ENCODE measurements at regions not wholly inside any gene's neighbourhood (a gene's known extent, or its start where the extent isn't known, plus 50 kb on each side); places are given as distances from the start of the nearest gene placed in this dataset.

DNA sequence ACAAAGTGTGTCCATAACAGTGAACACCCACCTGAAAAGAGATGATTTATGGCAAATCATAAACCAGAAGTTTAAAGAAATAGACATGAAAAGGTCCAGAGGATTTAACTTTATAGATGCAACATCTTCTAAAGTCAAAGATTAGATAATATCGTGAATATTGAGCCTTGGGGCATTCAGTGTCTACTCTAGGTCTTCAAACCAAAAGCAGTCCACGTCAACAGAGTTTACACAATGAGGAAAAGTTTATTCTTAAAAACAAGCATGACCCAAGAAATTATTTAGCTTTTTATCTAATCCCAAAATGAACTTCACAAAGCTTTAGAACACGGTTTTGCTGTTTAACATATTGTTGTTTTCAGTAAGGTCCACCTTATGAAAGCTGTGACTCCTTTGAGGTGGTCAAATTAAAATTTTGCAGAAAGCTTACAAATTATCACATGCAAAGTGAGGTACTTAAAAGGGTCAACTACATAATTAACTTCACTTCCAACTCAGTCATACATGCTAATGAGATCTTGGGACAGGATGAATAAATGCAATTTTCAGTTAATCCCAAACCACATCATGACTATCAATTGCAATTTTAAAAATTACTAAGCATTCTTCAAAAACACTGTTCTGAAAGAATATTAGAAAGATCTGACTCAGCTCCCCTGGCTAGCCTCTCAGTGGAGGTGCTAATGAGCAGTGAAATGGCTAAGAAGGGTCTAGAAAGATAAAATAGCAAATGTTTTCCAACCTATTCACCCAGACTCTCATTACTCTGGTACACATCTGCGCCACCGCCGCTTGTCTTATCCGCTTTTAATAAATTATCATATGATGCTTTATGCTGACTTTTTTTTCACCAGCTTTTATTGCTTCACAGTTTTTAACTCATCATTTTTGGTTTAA is 92.4 kb upstream of the WDR17 start:
- Histone ChIP-seq H2AFZ (ENCODE audit: low read length) (no peak overlapping the region), H3K36me3 (replicated peaks; ENCODE audit: insufficient read depth, low read length) (no peaks in the 10 kb centered on the region), H3K9me2 (replicated peaks; ENCODE audit: insufficient read depth, low read length) (no peaks in the 10 kb centered on the region), H3K27me3 (replicated peaks; ENCODE audit: insufficient read depth, low read length) (no peaks in the 10 kb centered on the region), H3K4me3 (ENCODE audit: low read length) (no peak overlapping the region), H4K20me1 (ENCODE audit: insufficient read depth, low read length) (no peaks in the 10 kb centered on the region), H3K27ac (ENCODE audit: low read length) (no peak overlapping the region), H3K9me3 (replicated peaks; ENCODE audit: insufficient read depth, low read length) (no peaks in the 10 kb centered on the region), H3K4me1 (ENCODE audit: low read length) (no peaks in the 10 kb centered on the region), H3K4me2 (ENCODE audit: low read depth, low read length) (no peak overlapping the region), H3F3A (ENCODE audit: insufficient read depth, low read length) (no peaks in the 10 kb centered on the region), H3K79me2 (ENCODE audit: low read length) (no peaks in the 10 kb centered on the region), H3K9ac (ENCODE audit: low read length) (no peak overlapping the region)
- DNase-seq, result no peak
- TF ChIP-seq, protein P1, sequence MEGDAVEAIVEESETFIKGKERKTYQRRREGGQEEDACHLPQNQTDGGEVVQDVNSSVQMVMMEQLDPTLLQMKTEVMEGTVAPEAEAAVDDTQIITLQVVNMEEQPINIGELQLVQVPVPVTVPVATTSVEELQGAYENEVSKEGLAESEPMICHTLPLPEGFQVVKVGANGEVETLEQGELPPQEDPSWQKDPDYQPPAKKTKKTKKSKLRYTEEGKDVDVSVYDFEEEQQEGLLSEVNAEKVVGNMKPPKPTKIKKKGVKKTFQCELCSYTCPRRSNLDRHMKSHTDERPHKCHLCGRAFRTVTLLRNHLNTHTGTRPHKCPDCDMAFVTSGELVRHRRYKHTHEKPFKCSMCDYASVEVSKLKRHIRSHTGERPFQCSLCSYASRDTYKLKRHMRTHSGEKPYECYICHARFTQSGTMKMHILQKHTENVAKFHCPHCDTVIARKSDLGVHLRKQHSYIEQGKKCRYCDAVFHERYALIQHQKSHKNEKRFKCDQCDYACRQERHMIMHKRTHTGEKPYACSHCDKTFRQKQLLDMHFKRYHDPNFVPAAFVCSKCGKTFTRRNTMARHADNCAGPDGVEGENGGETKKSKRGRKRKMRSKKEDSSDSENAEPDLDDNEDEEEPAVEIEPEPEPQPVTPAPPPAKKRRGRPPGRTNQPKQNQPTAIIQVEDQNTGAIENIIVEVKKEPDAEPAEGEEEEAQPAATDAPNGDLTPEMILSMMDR (IDR thresholded peaks at IDR 0.05; ENCODE audit: low read length), result no peak

DNA sequence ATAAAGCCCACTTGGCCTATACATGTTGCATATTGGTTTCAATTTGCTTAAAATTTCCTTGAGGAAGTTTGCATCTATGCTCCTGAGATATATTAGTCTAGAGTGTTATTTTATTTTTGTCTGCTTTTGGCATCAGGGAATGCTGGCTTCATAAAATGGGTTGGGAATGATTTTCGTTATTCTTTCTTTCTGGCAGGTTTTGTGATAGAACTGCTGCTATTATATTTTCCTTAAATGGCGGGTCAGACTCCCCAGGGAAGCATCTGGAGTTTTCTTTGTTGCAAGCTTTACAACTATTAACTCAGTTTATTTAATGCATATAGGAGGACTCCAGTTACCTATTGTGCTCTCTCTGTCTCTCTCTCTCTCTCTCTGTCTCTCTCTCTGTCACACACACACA is 82.0 kb upstream of the WDR17 start:
- Histone ChIP-seq H3K27ac (ENCODE audit: low read length) (no peak overlapping the region), H3K9ac (ENCODE audit: low read length) (no peak overlapping the region), H3K9me2 (replicated peaks; ENCODE audit: insufficient read depth, low read length) (no peaks in the 10 kb centered on the region), H3K36me3 (replicated peaks; ENCODE audit: insufficient read depth, low read length) (no peaks in the 10 kb centered on the region), H3K4me3 (ENCODE audit: low read length) (no peak overlapping the region), H4K20me1 (ENCODE audit: insufficient read depth, low read length) (no peaks in the 10 kb centered on the region), H3K4me1 (ENCODE audit: low read length) (no peaks in the 10 kb centered on the region), H3K9me3 (replicated peaks; ENCODE audit: insufficient read depth, low read length) (no peaks in the 10 kb centered on the region), H2AFZ (ENCODE audit: low read length) (no peak overlapping the region), H3K27me3 (replicated peaks; ENCODE audit: insufficient read depth, low read length) (no peaks in the 10 kb centered on the region), H3K4me2 (ENCODE audit: low read depth, low read length) (no peak overlapping the region), H3K79me2 (ENCODE audit: low read length) (no peaks in the 10 kb centered on the region), H3F3A (ENCODE audit: insufficient read depth, low read length) (no peaks in the 10 kb centered on the region)
- no peak for DNase-seq
- TF ChIP-seq EZH2phosphoT487 (IDR thresholded peaks at IDR 0.05; ENCODE audit: low read length) (no peak), EZH2 (optimal IDR thresholded peaks at IDR 0.05; ENCODE audit: low read depth, low read length) (no peak)
- TF ChIP-seq, protein P1 (IDR thresholded peaks at IDR 0.05; ENCODE audit: low read length), result no peak

DNA sequence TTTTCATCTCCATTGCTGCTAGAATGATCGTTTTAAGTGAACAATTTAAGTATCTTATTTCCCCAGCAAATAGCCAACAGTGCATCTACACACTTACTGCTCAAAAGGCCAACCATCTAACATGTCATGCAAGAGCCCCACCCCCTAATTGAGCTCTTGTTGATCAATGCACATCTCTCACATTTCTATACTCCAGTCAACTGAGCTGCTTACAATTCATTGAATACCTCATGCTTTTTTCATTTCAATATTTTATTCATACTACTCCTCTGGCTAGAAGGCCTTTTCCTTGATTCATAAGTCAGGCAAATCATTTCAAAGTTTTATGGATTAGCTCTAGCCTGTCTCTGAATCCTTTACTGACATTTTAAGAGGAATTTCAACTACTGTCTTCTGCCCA is 79.0 kb upstream of the WDR17 start:
- Histone ChIP-seq H3K36me3 (replicated peaks; ENCODE audit: insufficient read depth, low read length) (no peaks in the 10 kb centered on the region), H2AFZ (ENCODE audit: low read length) (no peak overlapping the region), H3K9me3 (replicated peaks; ENCODE audit: insufficient read depth, low read length) (no peaks in the 10 kb centered on the region), H3K4me3 (ENCODE audit: low read length) (no peak overlapping the region), H4K20me1 (ENCODE audit: insufficient read depth, low read length) (no peaks in the 10 kb centered on the region), H3K27ac (ENCODE audit: low read length) (no peak overlapping the region), H3K9me2 (replicated peaks; ENCODE audit: insufficient read depth, low read length) (no peaks in the 10 kb centered on the region), H3K4me2 (ENCODE audit: low read depth, low read length) (no peak overlapping the region), H3K79me2 (ENCODE audit: low read length) (no peaks in the 10 kb centered on the region), H3K4me1 (ENCODE audit: low read length) (no peaks in the 10 kb centered on the region), H3K27me3 (replicated peaks; ENCODE audit: insufficient read depth, low read length) (no peaks in the 10 kb centered on the region), H3F3A (ENCODE audit: insufficient read depth, low read length) (no peaks in the 10 kb centered on the region), H3K9ac (ENCODE audit: low read length) (no peak overlapping the region)
- DNase-seq, result no peak
- TF ChIP-seq EZH2 (optimal IDR thresholded peaks at IDR 0.05; ENCODE audit: low read depth, low read length), result no peak

DNA sequence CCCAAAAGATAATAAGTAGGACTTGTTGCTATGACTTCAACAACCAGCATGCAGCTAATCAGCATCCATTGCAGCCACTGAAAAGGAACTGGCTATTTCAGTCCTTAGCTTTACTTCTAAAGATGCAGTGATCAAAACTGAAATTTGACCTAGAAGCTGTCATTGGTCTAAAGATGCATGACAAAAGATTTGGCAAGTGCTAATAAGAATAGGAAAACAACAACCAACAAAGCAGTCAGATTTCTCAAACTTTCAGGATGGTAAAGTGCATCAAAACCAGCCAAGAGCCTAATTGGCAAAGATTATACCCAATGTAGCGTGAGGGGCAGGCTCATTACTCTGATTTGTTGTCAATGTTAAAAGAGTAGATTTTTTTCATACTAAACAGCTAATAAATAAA is 77.1 kb upstream of the WDR17 start:
- Histone ChIP-seq H3K27me3 (replicated peaks; ENCODE audit: insufficient read depth, low read length) (no peaks in the 10 kb centered on the region), H3K4me1 (ENCODE audit: low read length) (no peaks in the 10 kb centered on the region), H2AFZ (ENCODE audit: low read length) (no peak overlapping the region), H3K9ac (ENCODE audit: low read length) (no peak overlapping the region), H3K4me3 (ENCODE audit: low read length) (no peak overlapping the region), H3K27ac (ENCODE audit: low read length) (no peak overlapping the region), H3K4me2 (ENCODE audit: low read depth, low read length) (no peak overlapping the region), H3K79me2 (ENCODE audit: low read length) (no peaks in the 10 kb centered on the region), H4K20me1 (ENCODE audit: insufficient read depth, low read length) (no peaks in the 10 kb centered on the region), H3K9me2 (replicated peaks; ENCODE audit: insufficient read depth, low read length) (no peaks in the 10 kb centered on the region), H3K36me3 (replicated peaks; ENCODE audit: insufficient read depth, low read length) (no peaks in the 10 kb centered on the region), H3F3A (ENCODE audit: insufficient read depth, low read length) (no peaks in the 10 kb centered on the region), H3K9me3 (replicated peaks; ENCODE audit: insufficient read depth, low read length) (no peaks in the 10 kb centered on the region)
- TF ChIP-seq EZH2 (optimal IDR thresholded peaks at IDR 0.05; ENCODE audit: low read depth, low read length) (no peak), EZH2phosphoT487 (IDR thresholded peaks at IDR 0.05; ENCODE audit: low read length) (no peak)
- TF ChIP-seq, protein P1 (IDR thresholded peaks at IDR 0.05; ENCODE audit: low read length), result no peak
- no peak for DNase-seq

Measured in MM.1S (cell line).